H9 (cell line): ENCODE measurements at regions not wholly inside any gene's neighbourhood (a gene's known extent, or its start where the extent isn't known, plus 50 kb on each side); places are given as distances from the start of the nearest gene placed in this dataset.

Experiments used
- DNase-seq: peaks from one replicate; pipeline ENCODE4 v3.0.0-alpha.2; 2017
- H2AFZ ChIP-seq: one replicate; pipeline ENCODE4 v1.6.1; 2013; ENCODE audit warnings: mild to moderate bottlenecking, low read length, control low read depth, moderate library complexity
- H2AK5ac ChIP-seq: 2 replicates; pipeline ENCODE4 v1.6.1; 2013; ENCODE audit warnings: low read length, control low read depth, mixed read lengths; ENCODE audit not compliant: insufficient read length
- H2BK120ac ChIP-seq: one replicate; pipeline ENCODE4 v1.6.1; 2013; ENCODE audit warnings: low read depth, mild to moderate bottlenecking, low read length, control low read depth, inconsistent platforms; ENCODE audit not compliant: poor library complexity, severe bottlenecking
- H2BK12ac ChIP-seq: 2 replicates; pipeline ENCODE4 v1.6.1; 2013; ENCODE audit warnings: low read length, control low read depth, mixed read lengths, low read depth; ENCODE audit not compliant: insufficient read length
- H2BK15ac ChIP-seq: 2 replicates; pipeline ENCODE4 v1.6.1; 2013; ENCODE audit warnings: low read depth, low read length, control low read depth
- H2BK20ac ChIP-seq: one replicate; pipeline ENCODE4 v1.6.1; 2013; ENCODE audit warnings: low read depth, mild to moderate bottlenecking, low read length, control low read depth, inconsistent platforms; ENCODE audit not compliant: poor library complexity, severe bottlenecking
- H2BK5ac ChIP-seq: 2 replicates; pipeline ENCODE4 v1.6.1; 2013; ENCODE audit warnings: low read length, control low read depth, mixed read lengths; ENCODE audit not compliant: insufficient read length
- H3K14ac ChIP-seq: 2 replicates; pipeline ENCODE4 v1.6.1; 2013; ENCODE audit warnings: low read length, control low read depth; ENCODE audit not compliant: insufficient read depth
- H3K18ac ChIP-seq: 2 replicates; pipeline ENCODE4 v1.6.1; 2013; ENCODE audit warnings: low read depth, mild to moderate bottlenecking, mixed read lengths, low read length, control low read depth; ENCODE audit not compliant: insufficient read length
- H3K23ac ChIP-seq: 2 replicates; pipeline ENCODE4 v1.6.1; 2013; ENCODE audit warnings: low read length, control low read depth, mixed read lengths, low read depth; ENCODE audit not compliant: insufficient read length
- H3K23me2 ChIP-seq: 2 replicates; pipeline ENCODE4 v1.6.1; 2013; ENCODE audit warnings: low read depth, mild to moderate bottlenecking, mixed read lengths, low read length, control low read depth; ENCODE audit not compliant: insufficient read length, poor library complexity, severe bottlenecking
- H3K27ac ChIP-seq: 2 replicates; pipeline ENCODE4 v1.5.1; 2013; ENCODE audit warnings: low read length, control low read depth, mixed read lengths, low read depth; ENCODE audit not compliant: insufficient read length
- H3K27me3 ChIP-seq: 2 replicates; pipeline ENCODE4 v1.6.1; 2013; ENCODE audit warnings: low read length, control low read depth, inconsistent platforms; ENCODE audit not compliant: insufficient read depth
- H3K4ac ChIP-seq: 2 replicates; pipeline ENCODE4 v1.6.1; 2013; ENCODE audit warnings: low read depth, mild to moderate bottlenecking, control low read depth, inconsistent platforms, low read length, moderate library complexity
- H3K4me1 ChIP-seq: 2 replicates; pipeline ENCODE4 v1.6.1; 2013; ENCODE audit warnings: low read length, control low read depth, inconsistent platforms; ENCODE audit not compliant: insufficient read depth
- H3K4me2 ChIP-seq: 2 replicates; pipeline ENCODE4 v1.6.1; 2013; ENCODE audit warnings: low read length, control low read depth, mixed read lengths; ENCODE audit not compliant: insufficient read length, insufficient read depth
- H3K56ac ChIP-seq: 2 replicates; pipeline ENCODE4 v1.6.1; 2013; ENCODE audit warnings: low read depth, mild to moderate bottlenecking, mixed read lengths, low read length, control low read depth; ENCODE audit not compliant: insufficient read length
- H3K79me1 ChIP-seq: 2 replicates; pipeline ENCODE4 v1.6.1; 2013; ENCODE audit warnings: low read depth, mild to moderate bottlenecking, moderate library complexity, low read length, control low read depth, inconsistent platforms; ENCODE audit not compliant: insufficient read depth, poor library complexity, severe bottlenecking
- H3K79me2 ChIP-seq: 2 replicates; pipeline ENCODE4 v1.6.1; 2013; ENCODE audit warnings: low read length, control low read depth, inconsistent platforms; ENCODE audit not compliant: insufficient read depth
- H3K9ac ChIP-seq: 2 replicates; pipeline ENCODE4 v1.6.1; 2013; ENCODE audit warnings: low read length, control low read depth, mixed read lengths; ENCODE audit not compliant: insufficient read length; ENCODE audit errors: extremely low read depth
- H3K9me3 ChIP-seq: one replicate; pipeline ENCODE4 v1.6.1; 2013; ENCODE audit warnings: low read depth, low read length, inconsistent platforms; ENCODE audit not compliant: control insufficient read depth
- H3T11ph ChIP-seq: one replicate; pipeline ENCODE4 v1.6.1; 2013; ENCODE audit warnings: mild to moderate bottlenecking, low read length, control low read depth, inconsistent platforms
- H4K20me1 ChIP-seq: one replicate; pipeline ENCODE4 v1.6.1; 2013; ENCODE audit not compliant: control insufficient read depth, insufficient read length, insufficient read depth
- H4K5ac ChIP-seq: 2 replicates; pipeline ENCODE4 v1.6.1; 2013; ENCODE audit warnings: low read depth, mild to moderate bottlenecking, mixed read lengths, low read length, control low read depth; ENCODE audit not compliant: insufficient read length
- H4K8ac ChIP-seq: replicated peaks from 2 replicates; pipeline ENCODE4 v1.6.1; 2013; ENCODE audit warnings: low read length, control low read depth, mixed read lengths, low read depth; ENCODE audit not compliant: insufficient read length
- H4K91ac ChIP-seq: 2 replicates; pipeline ENCODE4 v1.6.1; 2013; ENCODE audit warnings: low read depth, mild to moderate bottlenecking, moderate library complexity, mixed read lengths, low read length, control low read depth; ENCODE audit not compliant: insufficient read length
- H3K27ac Mint-ChIP-seq, 3 experiments: 2 replicates in 2 of 3; 3 replicates in 1 of 3; pipeline ENCODE4 v1.8.0; 2020 to 2021; ENCODE audit warnings: mixed read lengths in 3 of 3, mild to moderate bottlenecking in 1 of 3, moderate library complexity in 1 of 3
- H3K27me3 Mint-ChIP-seq: 2 replicates; pipeline ENCODE4 v1.8.0; 2021; ENCODE audit warnings: low read depth, mild to moderate bottlenecking, moderate library complexity, mixed read lengths
- H3K36me3 Mint-ChIP-seq, 3 experiments: 2 replicates in 2 of 3; 3 replicates in 1 of 3; pipeline ENCODE4 v1.8.0; 2020 to 2021; ENCODE audit warnings: low read depth in 3 of 3, mixed read lengths in 3 of 3; ENCODE audit not compliant: insufficient read depth in 1 of 3
- H3K4me1 Mint-ChIP-seq, 2 experiments: 2 replicates each; pipeline ENCODE4 v1.8.0; 2020; ENCODE audit warnings: mixed read lengths in 2 of 2
- H3K4me3 Mint-ChIP-seq, 2 experiments: 2 replicates in 1 of 2; 3 replicates in 1 of 2; pipeline ENCODE4 v1.8.0; 2020 to 2021; ENCODE audit warnings: mild to moderate bottlenecking in 2 of 2, mixed read lengths in 2 of 2, moderate library complexity in 1 of 2
- H3K9me3 Mint-ChIP-seq, 2 experiments: 2 replicates in 1 of 2; 3 replicates in 1 of 2; pipeline ENCODE4 v1.8.0; 2020; ENCODE audit warnings: mild to moderate bottlenecking in 2 of 2, mixed read lengths in 2 of 2, moderate library complexity in 1 of 2
- CTCF ChIP-seq: fragments of 200-600 bp; sonication (generic); conservative IDR thresholded peaks from 3 replicates; pipeline ENCODE4 v1.8.0; 2021; ENCODE audit warnings: antibody characterized with exemption, mild to moderate bottlenecking

GRCh38 chr9:12963537-12963936 is 188.7 kb downstream of the LURAP1L start:
- no peak overlapping the region for H3T11ph ChIP-seq
- H3K9ac ChIP-seq, result no peak overlapping the region
- no peak overlapping the region for H3K14ac ChIP-seq
- no peaks in the 10 kb centered on the region for H4K20me1 ChIP-seq
- H4K91ac ChIP-seq, result no peak overlapping the region
- no peak overlapping the region for H2AFZ ChIP-seq
- no peak overlapping the region for H2BK5ac ChIP-seq
- Mint-ChIP-seq H3K27me3 (no peaks in the 10 kb centered on the region), H3K4me3 (no peak overlapping the region), H3K9me3 (peaks cover 6 to 7% of the 10 kb centered on the region in 2 experiments), H3K36me3 (peaks cover 4 to 14% (median 8%) of the 10 kb centered on the region in 3 experiments; a peak in 6 of 7 replicates), H3K27ac (no peak overlapping the region; a peak in 1 of 7 replicates), H3K4me1 (peaks cover 4 to 9% of the 10 kb centered on the region in 2 experiments; a peak in 2 of 4 replicates)
- no peak overlapping the region for H3K56ac ChIP-seq
- H3K4me1 ChIP-seq, result no peaks in the 10 kb centered on the region
- no peak overlapping the region for H2AK5ac ChIP-seq
- H2BK20ac ChIP-seq, result no peak overlapping the region
- H3K9me3 ChIP-seq, result peaks cover 9% of the 10 kb centered on the region
- H3K18ac ChIP-seq, result no peak overlapping the region
- no peak overlapping the region for H3K23ac ChIP-seq
- H2BK12ac ChIP-seq, result no peak overlapping the region
- H3K23me2 ChIP-seq, result no peaks in the 10 kb centered on the region
- no peak for TF ChIP-seq CTCF
- H4K8ac ChIP-seq, result no peak overlapping the region
- no peak overlapping the region for H2BK120ac ChIP-seq
- no peaks in the 10 kb centered on the region for H3K79me2 ChIP-seq
- no peak overlapping the region for H3K27ac ChIP-seq
- no peak overlapping the region for H4K5ac ChIP-seq
- no peak for DNase-seq
- no peak overlapping the region for H3K4me2 ChIP-seq
- no peaks in the 10 kb centered on the region for H3K79me1 ChIP-seq
- H3K4ac ChIP-seq, result no peak overlapping the region
- H3K27me3 ChIP-seq, result no peaks in the 10 kb centered on the region
- H2BK15ac ChIP-seq, result no peak overlapping the region
